ENCODE measurements at regions not wholly inside any gene's neighbourhood (a gene's known extent, or its start where the extent isn't known, plus 50 kb on each side); places are given as distances from the start of the nearest gene placed in this dataset.
A peak's percentile ranks its signal among the peaks of the same experiment; 100 is the strongest.

DNA sequence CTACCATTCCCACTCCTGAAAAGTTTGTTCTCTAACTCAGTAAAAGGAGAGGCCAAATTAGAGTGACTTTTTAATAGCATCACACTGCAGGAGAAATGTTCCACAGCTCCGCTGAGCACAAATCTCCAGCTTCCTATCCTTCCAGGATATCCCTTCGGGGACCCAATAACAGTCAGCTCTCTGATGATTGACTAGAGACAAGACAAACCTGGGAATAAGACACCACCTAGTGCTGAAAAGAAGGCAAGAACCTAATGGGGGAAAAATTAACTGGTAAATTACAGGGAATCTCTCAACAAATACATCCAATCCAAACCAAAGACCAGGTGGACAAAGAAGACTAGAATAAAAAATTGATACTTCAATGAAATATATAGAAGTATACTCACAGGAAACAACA lies 977.1 kb upstream of the SOX11 start:
- DNase-seq (ENCODE audit: insufficient read length, low spot score): no peak
- FAIRE-seq: no peak
- TF ChIP-seq, protein P1, sequence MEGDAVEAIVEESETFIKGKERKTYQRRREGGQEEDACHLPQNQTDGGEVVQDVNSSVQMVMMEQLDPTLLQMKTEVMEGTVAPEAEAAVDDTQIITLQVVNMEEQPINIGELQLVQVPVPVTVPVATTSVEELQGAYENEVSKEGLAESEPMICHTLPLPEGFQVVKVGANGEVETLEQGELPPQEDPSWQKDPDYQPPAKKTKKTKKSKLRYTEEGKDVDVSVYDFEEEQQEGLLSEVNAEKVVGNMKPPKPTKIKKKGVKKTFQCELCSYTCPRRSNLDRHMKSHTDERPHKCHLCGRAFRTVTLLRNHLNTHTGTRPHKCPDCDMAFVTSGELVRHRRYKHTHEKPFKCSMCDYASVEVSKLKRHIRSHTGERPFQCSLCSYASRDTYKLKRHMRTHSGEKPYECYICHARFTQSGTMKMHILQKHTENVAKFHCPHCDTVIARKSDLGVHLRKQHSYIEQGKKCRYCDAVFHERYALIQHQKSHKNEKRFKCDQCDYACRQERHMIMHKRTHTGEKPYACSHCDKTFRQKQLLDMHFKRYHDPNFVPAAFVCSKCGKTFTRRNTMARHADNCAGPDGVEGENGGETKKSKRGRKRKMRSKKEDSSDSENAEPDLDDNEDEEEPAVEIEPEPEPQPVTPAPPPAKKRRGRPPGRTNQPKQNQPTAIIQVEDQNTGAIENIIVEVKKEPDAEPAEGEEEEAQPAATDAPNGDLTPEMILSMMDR (IDR thresholded peaks at IDR 0.05; ENCODE audit: insufficient read depth, missing control alignments): peak; percentile 29

- TF ChIP-seq, protein P1 (IDR thresholded peaks at IDR 0.05; ENCODE audit: insufficient read depth, missing control alignments): no peak
- FAIRE-seq (no peak), DNase-seq (ENCODE audit: insufficient read length, low spot score) (no peak)
Observed at GRCh38 chr2:4718777-4719176, 973.4 kb upstream of the SOX11 start.

DNA sequence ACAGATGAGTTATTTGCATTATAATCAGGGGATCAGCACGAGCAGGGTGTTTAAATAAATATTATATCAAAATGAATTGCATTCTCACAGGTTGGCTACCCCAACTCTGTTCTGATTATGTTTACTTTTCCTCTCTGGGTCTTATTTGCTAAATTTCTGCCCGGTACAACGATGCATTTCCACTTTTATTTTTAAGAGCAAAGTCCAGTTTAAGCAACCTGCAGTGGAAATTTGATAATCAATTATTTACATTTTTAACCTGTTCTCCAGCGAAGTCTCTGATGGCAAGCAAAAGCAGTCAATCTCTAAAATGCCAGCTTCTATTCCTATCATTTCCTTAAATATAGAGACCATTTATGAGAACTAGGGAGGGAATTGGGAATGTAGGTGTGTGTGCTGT lies 966.6 kb upstream of the SOX11 start:
- FAIRE-seq (no peak), DNase-seq (ENCODE audit: insufficient read length, low spot score) (no peak)
- TF ChIP-seq, protein P1 (IDR thresholded peaks at IDR 0.05; ENCODE audit: insufficient read depth, missing control alignments): no peak

DNA sequence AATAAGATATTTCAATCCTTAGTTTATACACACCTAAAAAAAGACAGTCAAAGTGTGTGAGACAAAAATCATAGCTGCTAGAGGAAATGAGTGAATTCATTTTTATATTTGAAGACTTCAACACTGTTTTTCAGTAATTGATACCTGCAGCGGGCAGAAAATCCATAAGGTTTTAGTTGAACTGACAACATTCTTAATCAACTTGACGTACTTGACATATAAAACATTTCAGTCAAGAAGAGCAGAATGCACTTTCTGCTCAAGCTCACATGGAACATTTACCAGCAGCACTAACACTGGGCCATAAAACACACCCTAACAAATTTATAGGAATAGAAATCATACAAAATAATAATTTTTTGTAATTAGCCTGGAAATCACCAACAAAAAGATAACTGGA lies 959.6 kb upstream of the SOX11 start:
- FAIRE-seq (peak; percentile 25), DNase-seq (ENCODE audit: insufficient read length, low spot score) (no peak)
- TF ChIP-seq, protein P1 (IDR thresholded peaks at IDR 0.05; ENCODE audit: insufficient read depth, missing control alignments): no peak

GRCh38 chr2:4745056-4745991 lies 946.9 kb upstream of the SOX11 start:
- TF ChIP-seq, protein P1 (IDR thresholded peaks at IDR 0.05; ENCODE audit: insufficient read depth, missing control alignments): no peak

DNA sequence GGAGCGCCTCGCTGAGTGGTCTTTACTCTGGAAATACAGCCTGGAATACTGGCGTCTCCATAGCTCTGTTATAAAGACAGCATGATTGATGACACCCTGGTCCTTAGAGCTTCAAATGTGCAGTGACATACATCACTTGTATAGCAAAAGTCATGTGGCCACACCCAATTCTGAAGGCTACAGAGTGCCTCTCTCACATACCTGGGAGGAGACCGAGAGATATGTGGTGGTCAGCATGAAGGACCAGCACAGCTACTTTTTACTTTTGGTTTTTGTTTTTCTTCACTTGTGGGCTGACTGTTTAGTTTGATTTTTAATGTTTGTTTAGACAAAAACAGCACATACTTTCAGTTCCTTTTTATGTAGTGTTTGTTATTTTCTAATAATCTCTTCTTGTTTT lies 938.5 kb upstream of the SOX11 start:
- FAIRE-seq: no peak
- no peak for DNase-seq (ENCODE audit: insufficient read length, low spot score)
- TF ChIP-seq, protein P1 (IDR thresholded peaks at IDR 0.05; ENCODE audit: insufficient read depth, missing control alignments): no peak

More at GRCh38 chr2:4745056-4745991, 946.9 kb upstream of the SOX11 start:
- no peak for DNase-seq (ENCODE audit: insufficient read length, low spot score)
- no peak for FAIRE-seq

DNA sequence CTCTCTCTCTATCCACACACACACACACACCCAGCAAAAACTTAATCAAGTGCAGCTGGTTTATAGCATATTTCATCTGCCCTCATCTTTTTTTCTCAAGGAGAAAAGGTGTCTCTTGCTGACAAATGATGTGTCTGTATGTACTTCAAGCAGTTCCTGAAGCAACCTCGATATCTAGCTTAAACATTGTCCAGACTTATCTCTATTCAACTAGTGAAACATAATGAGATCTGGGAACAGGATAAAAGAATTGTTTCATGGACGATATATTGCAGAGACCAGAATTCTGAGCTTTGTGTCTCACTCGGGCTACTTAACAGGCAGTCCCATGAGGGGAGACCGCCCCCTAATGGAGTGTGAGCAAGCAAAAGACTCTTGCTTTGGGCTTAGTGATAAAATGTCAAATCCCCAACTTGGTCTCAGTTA lies 929.2 kb upstream of the SOX11 start:
- TF ChIP-seq, protein P1 (IDR thresholded peaks at IDR 0.05; ENCODE audit: insufficient read depth, missing control alignments): peak; percentile 79
- DNase-seq (ENCODE audit: insufficient read length, low spot score) (no peak), FAIRE-seq (peak; percentile 35)

Data from D721Med (cell line).